ENCODE measurements at regions not wholly inside any gene's neighbourhood (a gene's known extent, or its start where the extent isn't known, plus 50 kb on each side); places are given as distances from the start of the nearest gene placed in this dataset.
A peak's percentile ranks its signal among the peaks of the same experiment; 100 is the strongest.
"Not testable (repeated sequence)": the region's sequence is repeated elsewhere in the genome, so short reads cannot be mapped to it uniquely, and the experiment has no call there.

DNA sequence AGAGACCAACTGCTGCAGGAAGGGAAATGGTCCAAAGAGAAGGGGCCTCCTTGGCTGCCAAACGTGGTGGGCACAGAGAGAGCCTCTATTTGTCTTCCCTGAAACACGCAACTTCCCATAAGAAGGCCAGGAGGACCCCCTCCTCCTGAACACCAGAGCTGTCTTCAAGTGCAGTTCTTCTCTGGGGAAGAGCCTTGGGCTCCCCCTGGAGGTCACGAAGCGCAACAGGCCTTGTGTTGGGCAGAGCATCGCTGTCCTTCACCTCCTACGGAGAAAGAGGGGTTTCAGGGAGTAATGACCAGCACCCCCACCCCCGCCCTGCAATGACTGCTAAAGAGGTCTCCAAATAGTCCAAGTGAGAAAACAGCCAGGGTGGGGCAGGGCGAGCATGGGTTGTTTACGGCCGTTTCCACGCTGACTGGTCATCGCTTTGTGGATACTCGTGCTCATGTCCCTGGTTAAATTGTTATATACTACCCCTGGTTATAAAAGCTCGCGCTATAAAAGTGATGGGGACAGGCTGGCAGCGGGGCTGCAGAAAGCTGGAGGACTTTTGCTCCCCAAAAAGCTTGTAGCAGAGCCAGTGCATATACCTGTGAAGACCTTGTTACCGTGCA, 397.5 kb upstream of the ATP10A start:
- DNase-seq (ENCODE audit: low spot score), result peak; percentile 33

DNA sequence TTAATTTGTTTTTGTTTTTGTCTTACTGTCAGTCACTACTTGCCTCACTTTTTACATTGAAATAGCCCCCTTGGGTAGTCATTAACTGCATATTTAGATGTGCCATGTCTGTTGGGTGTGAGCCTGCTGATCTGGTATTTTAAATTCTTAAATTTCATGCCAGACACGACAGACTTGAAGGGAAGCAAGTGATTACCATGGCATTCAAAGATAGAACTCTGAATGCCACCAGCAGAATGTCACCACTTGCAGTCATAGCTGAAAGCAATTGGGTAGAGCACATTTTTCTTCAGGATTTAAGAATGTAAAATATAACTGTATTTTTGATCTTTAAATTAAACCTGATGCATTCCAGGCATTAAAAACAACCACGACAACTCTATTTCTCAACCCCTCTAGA, 396.5 kb upstream of the ATP10A start:
- DNase-seq (ENCODE audit: low spot score), result no peak

DNA sequence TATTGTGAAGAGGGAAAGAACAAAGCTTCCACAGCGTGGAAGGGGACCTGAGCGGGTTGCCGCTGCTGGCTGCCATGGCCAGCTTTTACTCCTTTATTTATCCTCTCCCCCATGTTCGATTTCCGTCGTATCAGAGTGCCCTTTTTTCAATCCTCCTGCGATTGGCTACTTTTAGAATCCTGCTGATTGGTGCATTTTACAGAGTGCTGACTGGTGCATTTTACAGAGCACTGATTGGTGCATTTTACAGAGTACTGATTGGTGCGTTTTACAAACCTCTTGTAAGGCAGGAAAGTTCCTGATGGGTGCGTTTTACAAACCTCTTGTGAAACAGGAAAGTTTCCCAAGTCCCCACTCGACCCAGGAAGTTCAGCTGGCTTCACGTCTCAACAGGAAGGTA, 381.7 kb upstream of the ATP10A start:
- DNase-seq (ENCODE audit: low spot score), result not testable (repeated sequence)

DNA sequence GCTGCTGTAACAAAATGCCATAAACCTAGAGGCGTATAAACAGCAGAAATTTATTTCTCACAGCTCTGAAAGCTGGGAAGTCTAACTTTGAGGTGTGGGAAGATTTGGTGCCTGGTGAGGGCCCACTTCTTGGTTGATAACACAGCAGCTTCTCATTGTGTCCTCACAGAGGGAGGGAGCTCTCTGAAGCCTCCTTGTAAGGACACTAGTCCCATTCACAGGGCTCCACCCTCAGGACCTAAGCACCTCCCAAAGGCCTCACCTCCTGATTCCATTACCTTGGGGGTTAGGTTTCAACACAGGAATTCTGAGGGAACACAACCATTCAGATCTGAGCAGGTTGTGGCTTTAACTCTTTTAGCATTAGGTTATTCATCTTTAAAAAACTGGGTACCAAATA, 380.3 kb upstream of the ATP10A start:
- DNase-seq (ENCODE audit: low spot score), result no peak

DNA sequence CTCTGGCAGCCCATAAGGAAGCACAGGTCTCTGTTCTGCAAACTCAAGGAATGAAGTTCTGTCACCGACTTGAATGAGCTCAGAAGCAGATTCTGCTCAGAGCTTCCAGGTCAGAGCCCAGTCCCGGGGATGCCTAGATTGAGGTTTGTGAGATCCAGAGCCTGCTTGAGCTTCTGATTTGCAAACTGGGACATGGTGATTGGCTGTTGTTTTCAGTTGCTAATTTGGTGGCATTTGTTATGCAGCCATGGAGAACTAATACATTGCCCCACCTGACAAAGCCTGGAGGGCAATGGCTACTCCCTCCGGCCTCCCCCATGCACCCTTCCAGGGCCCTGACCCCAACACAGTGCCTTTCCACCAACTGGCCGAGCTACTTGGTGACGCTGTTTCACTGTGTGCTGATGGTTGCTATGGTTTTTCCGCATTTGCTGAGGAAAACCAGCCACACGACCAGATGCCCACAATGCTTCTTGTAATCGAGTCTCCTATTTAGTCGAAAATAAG, 379.5 kb upstream of the ATP10A start:
- no peak for DNase-seq (ENCODE audit: low spot score)

DNA sequence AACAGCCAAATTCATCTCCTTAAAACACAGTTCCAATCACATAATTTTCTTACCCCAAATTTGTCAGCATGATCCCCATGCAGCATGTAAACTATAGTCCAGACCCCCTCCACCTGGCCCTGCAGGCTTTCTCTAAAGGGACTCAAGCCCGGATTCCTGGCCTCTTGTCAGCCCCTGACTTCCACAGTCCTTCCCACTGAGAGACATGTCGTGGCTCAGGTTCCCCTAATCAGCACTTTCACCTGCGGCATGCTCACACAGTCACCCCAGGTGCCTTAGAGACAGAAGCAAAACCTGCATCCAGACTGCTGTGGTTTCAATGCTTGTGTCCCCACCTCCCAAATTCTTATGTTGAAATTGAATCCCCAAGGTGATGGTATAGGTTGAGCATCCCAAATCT, 372.7 kb upstream of the ATP10A start:
- DNase-seq (ENCODE audit: low spot score), result no peak

DNA sequence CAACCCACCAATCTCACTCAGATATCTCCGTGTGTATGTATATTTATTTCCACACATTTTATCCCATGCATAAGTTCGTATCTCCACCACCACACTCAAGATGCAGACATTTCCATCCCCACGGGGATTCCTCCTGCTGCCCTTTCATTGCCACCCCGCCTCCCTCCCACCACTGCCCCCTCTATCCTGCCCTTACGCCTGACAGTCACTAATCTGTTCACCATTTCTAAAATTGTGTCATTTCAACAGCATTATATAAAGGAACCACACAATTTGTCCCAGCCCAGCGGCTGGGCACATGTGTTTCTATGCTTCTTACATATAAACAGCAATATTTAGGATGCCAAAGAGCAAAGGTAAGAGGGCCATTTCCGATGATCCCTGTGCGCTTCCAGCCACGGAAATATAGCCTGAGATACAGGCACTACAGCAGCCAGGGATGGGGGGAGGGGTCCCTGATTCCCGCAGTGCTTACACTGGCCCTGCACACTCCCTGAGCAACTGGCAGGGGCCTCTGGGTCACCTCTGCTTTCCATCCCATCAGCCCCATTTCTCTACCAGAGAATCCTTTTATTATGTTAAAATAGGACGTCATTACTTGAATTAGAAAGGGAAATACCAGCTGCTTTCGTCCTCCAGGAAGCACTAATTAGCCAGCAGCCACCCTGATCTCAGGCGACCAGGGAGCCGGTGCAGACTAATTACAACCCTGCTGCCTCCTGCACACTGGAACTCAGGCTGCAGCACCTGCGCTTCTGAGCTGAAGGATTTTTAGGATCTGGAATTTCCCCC, 372.0 kb upstream of the ATP10A start:
- DNase-seq (ENCODE audit: low spot score), result no peak

DNA sequence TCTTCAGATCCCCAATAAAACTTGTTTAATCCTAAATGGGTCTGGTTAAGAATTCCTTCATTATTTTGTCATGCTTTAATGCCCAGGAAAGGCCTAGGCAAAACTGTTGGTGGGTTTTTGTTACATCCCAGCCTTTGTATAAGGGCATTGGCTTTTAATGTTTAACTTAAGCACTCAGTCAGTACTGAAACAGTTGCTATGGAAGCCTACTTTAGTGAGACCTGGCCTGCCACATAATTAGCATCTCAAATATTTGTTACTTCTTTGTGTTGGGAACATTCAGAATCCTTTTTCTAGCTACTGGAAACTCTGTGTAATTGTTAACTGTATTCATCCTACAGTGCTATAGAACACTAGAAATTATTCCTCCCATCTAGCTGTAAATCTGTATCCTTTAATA, 369.6 kb upstream of the ATP10A start:
- no peak for DNase-seq (ENCODE audit: low spot score)

DNA sequence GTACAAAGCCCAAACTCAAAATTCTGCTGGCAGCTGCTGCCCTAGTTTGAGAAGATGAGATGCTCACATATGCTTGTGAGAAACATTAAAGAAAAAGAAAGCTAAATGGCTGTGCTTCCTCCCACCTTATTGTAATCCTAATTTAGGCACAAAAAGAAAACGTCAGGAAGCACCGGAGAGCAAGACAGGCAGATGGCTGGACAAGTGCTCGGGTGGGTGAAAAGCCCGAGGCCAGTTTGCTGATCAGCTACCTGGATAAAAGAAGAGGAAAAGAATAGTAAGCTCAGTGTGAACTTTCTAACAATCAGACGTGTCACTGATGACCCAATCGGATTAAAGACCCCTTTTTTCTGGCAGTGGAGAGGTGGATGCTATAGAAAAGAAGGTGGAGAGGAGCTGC, 368.0 kb upstream of the ATP10A start:
- no peak for DNase-seq (ENCODE audit: low spot score)

DNA sequence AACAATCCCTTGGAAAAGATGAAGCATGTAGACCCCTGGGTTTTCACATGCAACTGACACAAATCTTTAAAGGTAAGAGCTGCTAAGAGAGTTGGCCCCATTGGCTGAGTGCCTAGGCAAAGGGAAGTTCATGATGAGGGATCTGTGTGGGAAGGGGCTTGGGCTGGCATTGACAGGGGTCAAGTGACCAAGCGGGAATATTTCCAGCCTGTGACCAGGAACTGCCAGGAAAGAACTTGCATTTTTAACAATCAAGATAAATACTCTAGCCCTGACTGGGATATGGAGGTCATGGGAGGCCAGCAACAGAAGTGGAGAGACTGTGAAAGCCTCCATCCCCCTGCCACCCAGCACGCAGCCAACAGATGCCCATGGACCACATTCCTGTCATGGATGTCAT, 361.1 kb upstream of the ATP10A start:
- no peak for DNase-seq (ENCODE audit: low spot score)

DNA sequence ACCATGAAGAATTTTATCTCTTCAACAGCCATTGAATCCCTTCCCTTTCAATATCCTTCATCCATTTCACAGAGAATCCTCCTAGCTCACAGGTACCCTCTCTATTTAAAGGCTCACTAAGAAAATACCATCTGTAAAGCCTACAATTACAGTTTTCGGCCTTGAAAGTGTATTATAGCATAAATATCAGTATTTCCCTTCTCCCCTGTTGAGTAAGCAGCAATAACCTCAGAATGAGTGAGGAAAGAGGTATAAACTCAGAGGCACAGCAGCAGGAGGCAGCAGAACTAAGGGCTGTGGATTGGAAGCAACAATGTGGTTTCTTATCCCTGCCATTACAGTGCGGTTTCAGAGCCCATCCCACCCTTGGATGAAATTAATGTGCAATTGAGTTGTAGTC, 360.6 kb upstream of the ATP10A start:
- DNase-seq (ENCODE audit: low spot score), result no peak

DNA sequence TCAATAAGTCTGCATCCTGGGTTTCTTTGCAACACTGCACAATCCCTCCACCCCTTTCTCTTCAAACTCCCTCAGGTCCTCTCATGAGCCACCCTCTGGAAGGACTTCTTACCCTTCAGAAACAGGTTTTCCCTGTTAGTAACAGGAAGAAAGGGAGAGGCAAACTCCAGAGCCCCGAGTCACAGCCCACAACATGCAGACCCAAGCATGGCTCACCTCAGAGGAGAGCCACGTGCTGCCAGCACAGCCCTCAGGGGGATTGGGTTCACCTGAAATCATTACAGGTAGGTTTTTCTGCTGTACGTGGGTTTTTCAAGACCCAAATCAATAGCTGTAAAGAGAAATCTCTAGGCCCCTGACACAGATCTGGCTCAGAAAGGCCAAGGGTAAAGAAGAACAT, 359.7 kb upstream of the ATP10A start:
- no peak for DNase-seq (ENCODE audit: low spot score)

DNA sequence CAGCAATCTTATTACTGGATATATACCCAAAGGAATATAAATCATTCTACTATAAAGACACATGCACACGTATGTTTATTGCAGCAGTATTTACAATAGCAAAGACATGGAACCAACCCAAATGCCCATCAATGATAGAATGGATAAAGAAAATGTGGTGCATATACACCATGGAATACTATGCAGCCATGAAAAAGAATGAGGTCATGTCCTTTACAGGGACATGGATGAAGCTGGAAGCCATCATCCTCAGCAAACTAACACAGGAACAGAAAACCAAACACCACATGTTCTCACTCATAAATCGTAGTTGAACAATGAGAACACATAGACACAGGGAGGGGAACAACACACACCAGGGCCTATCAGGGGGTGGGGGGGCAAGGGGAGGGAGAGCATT, 353.9 kb upstream of the ATP10A start:
- not testable (repeated sequence) for DNase-seq (ENCODE audit: low spot score)

DNA sequence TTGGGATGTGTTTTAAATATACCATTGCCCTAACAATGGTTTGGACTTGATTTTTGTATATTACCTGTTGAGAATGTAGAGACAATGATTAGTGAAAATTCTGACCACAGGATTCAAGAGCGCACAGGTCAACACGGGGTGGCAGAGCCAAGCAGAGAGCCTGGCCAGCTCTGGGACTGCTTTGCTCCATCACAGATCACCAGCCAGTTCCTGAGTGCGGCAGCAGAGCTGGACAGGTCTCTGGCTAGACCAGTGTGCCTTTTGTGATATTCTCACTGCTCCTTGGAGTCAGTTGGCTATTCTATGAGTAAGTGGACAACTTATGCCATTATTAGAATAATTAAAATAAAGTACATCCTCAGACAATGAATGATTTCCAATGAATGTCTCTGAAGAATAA, 351.2 kb upstream of the ATP10A start:
- DNase-seq (ENCODE audit: low spot score), result no peak

DNA sequence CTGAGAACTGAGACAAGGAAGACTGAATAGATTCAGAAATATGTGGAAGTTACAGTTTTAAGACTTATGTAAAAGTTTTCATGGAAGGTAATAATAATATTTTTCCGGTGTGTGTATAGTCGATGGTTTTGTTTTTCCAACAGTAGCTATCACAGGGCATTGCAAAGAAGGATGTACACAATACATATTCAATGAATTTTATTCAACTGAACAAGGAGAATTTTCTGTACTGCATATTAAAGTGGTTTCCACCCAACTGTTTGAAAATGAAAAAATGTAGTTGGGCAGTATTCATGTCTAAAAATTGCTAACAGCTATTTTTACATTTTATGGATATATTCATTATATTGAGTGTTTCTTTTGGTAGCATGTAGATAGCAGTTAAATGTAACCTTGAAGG, 350.3 kb upstream of the ATP10A start:
- no peak for DNase-seq (ENCODE audit: low spot score)

DNA sequence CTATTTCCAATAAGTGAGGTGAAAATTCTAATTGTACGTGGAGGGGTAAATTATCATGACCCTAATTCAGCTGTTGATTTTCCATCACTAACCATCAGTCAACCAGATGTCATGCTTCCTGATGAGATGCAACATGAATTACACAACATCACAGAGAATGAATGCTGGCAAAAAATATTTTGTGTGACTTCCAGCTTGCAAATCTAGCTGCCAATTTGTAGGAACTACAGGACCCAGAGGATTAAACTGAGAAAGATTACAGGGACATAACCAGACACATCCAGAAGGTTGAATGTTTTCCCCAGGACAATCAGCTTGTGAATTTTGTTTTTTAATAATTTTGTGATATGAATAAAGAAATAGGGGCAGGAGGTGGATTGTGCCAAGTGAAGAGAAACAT, 349.0 kb upstream of the ATP10A start:
- DNase-seq (ENCODE audit: low spot score), result no peak

DNA sequence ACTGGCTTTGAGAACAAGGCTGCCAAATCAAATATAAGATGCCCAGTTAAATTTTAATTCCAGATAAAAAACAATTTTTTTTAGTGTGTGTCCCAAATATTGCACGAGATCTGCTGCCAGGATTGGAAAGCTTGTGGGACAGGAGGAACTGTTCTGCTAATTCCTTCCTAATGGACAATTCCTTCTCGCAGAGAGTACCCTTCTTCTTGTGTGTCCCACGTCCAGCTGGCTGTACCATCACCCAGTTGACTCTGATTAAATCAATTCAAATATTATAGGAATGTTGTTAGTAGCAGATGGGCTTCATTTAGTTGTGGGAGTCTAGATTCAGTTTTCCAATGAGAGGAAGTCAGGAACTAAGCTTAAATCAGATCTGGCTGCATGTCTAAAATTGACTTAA, 347.9 kb upstream of the ATP10A start:
- DNase-seq (ENCODE audit: low spot score), result no peak

DNA sequence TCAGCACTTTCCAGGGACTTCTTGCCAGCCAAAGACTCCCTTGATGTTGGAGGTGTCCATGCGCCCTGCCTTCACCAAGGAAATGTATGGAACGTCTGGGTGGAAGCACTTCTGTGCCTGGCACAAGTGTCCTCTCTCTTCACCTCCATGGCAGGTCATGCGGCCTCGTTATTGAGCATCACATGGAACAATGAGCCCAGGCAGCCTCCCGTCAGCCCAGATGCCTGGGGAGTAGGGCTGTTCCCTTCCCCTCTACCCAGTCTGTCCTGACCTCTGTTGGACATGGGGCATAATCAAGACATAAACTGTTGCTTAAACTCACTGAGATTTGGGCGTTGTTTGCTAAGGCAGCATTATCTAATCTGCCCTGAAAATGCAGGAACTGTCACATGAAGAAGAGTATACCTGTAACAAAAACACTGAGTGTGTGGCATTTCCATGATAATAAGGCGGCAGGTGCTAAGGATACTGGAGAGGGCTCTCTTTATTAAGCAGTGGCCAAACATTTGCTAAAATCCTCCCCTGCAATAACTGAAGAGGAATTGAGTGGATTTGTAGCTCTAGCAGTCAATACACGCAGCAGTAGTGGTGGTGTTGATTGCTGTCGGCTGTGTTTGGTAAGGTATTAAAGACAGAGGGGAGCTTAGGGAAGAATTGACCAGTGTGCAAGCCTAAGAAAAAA, 338.2 kb upstream of the ATP10A start:
- DNase-seq (ENCODE audit: low spot score), result no peak

DNA sequence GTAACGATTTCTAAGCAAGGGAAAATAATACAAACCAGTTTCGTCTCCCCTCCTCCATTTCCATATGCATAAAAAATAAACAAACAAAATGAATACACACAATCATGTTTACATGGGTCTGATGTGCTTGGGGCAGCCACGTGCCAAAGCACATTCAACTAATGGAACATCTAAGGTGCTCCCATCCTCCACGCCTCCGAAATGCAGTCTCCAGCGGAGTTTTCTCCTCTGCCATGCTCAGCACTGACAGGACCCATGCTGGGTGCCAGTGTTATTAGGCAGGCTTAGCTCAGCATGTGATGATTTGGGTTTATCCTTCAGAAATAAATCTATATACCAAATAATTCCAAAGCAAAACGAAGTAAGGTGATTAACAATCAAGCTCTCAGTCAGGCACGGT, 337.3 kb upstream of the ATP10A start:
- no peak for DNase-seq (ENCODE audit: low spot score)

DNA sequence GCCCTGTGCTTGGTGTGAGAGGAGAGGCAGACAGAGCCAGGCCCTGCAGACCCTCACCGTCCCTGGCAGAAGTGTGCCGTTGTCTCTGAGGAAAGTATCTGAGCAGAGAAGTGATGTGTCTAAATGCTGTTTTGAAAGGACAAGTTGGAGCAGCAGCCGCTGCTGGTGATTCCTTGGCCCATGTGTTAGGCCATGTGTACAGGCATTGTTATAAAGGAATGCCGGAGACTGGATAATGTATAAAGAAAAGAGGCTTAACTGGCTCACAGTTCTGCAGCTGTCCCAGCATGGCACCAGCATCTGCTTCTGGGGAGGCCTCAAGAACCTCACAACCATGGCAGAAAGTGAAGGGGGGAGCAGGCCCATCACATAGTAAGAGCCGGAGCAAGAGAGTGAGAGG, 334.6 kb upstream of the ATP10A start:
- no peak for DNase-seq (ENCODE audit: low spot score)

DNA sequence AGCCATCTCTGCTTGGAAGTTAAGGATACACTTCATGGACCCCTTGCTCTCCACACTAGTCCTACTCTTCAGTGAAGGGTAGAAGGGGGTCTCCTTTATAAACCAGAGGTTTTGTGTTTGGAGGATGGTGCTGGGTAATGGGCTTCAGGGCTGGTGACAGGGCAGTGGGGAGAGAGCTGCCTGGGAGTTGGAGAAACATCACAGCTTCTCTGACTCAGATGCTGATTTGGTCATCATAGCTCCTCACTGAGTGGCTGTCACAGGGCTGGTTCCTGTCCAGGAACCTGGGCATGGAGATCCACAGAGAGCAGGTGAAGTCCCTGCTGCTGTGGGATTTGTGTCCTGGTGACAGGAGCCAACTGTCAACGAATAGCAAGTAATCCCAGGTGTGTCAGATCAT, 333.9 kb upstream of the ATP10A start:
- no peak for DNase-seq (ENCODE audit: low spot score)

DNA sequence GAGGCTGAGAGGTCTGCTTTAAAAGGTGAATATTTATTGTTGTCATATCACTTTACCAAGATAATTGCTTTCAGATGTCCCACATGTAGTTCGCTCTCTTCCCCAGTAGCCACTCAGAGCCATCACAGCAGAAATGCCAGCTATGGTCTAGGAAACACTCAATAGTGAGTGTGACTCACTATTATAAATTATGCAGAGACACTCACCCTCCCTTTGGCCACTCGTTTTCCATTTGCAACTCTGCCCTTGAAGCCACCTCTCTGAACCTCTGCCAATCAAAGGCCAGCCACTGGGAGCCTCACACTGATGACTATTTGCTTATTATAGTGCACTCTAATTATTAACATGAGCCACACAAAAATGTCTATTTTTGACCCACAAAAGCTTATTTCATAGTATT, 328.1 kb upstream of the ATP10A start:
- no peak for DNase-seq (ENCODE audit: low spot score)

DNA sequence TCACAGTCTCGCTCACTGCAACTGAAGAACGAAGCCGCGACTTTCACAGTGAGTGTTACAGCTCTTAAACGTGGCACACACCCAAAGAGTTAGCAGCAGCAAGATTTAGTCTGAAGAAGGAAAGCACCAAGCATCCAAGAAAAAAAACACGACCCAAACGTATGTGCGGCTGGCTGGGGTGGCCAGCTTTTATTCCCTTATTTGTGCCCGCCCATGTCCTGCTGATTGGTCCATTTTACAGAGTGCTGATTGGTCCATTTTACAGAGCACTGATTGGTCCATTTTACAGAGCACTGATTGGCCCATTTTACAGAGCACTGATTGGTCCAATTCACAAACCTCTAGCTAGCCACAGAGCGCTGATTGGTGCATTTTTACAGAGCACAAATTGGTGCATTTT, 323.0 kb upstream of the ATP10A start:
- not testable (repeated sequence) for DNase-seq (ENCODE audit: low spot score)
